ENCODE measurements at regions not wholly inside any gene's neighbourhood (a gene's known extent, or its start where the extent isn't known, plus 50 kb on each side); places are given as distances from the start of the nearest gene placed in this dataset.

- TF ChIP-seq, protein P1, sequence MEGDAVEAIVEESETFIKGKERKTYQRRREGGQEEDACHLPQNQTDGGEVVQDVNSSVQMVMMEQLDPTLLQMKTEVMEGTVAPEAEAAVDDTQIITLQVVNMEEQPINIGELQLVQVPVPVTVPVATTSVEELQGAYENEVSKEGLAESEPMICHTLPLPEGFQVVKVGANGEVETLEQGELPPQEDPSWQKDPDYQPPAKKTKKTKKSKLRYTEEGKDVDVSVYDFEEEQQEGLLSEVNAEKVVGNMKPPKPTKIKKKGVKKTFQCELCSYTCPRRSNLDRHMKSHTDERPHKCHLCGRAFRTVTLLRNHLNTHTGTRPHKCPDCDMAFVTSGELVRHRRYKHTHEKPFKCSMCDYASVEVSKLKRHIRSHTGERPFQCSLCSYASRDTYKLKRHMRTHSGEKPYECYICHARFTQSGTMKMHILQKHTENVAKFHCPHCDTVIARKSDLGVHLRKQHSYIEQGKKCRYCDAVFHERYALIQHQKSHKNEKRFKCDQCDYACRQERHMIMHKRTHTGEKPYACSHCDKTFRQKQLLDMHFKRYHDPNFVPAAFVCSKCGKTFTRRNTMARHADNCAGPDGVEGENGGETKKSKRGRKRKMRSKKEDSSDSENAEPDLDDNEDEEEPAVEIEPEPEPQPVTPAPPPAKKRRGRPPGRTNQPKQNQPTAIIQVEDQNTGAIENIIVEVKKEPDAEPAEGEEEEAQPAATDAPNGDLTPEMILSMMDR (IDR thresholded peaks at IDR 0.05), result no peak
- no peak for TF ChIP-seq POLR2A (IDR thresholded peaks at IDR 0.05)
Measured at GRCh38 chr9:89719202-89719601, 114.4 kb downstream of the GADD45G start.

Measured in testis (tissue), 2 donors.